SK-N-MC (cell line): ENCODE measurements at regions not wholly inside any gene's neighbourhood (a gene's known extent, or its start where the extent isn't known, plus 50 kb on each side); places are given as distances from the start of the nearest gene placed in this dataset.
"Not testable (repeated sequence)": the region's sequence is repeated elsewhere in the genome, so short reads cannot be mapped to it uniquely, and the experiment has no call there.

Experiments
- DNase-seq: peaks from one replicate; pipeline ENCODE4 v3.0.0-alpha.2; 2011; ENCODE audit warnings: low read depth, low spot score
- H3K27ac ChIP-seq: fragments of 200-600 bp; sonication (generic); 2 replicates; pipeline ENCODE4 v1.5.1; 2016; ENCODE audit warnings: mixed run types
- H3K36me3 ChIP-seq: fragments of 200-600 bp; sonication (generic); 2 replicates; pipeline ENCODE4 v1.6.1; 2017; ENCODE audit warnings: antibody characterized with exemption, low read length, mixed read lengths; ENCODE audit not compliant: insufficient read depth
- H3K4me3 ChIP-seq: fragments of 200-600 bp; sonication (generic); 2 replicates; pipeline ENCODE4 v1.5.1; 2016
- H3K9ac ChIP-seq: fragments of 200-600 bp; sonication (generic); 2 replicates; pipeline ENCODE4 v1.8.0; 2017; ENCODE audit warnings: mixed run types, mixed read lengths; ENCODE audit not compliant: insufficient read length
- H3K9me3 ChIP-seq: fragments of 200-600 bp; sonication (generic); 2 replicates; pipeline ENCODE4 v1.6.1; 2017; ENCODE audit warnings: low read depth, mild to moderate bottlenecking, antibody characterized with exemption, low read length, moderate library complexity, mixed read lengths
- EZH2 ChIP-seq: fragments of 200-600 bp; sonication (generic); IDR thresholded peaks from one replicate; pipeline ENCODE4 v1.6.1; 2017; ENCODE audit warnings: antibody characterized with exemption
- FOXP2 ChIP-seq: optimal IDR thresholded peaks from 2 replicates; pipeline ENCODE3; 2011; ENCODE audit warnings: mild to moderate bottlenecking, moderate library complexity; ENCODE audit not compliant: insufficient read depth; ENCODE audit errors: extremely low read length, control extremely low read depth
- POLR2AphosphoS5 ChIP-seq: IDR thresholded peaks from 2 replicates; pipeline ENCODE4 v1.6.1; 2012; ENCODE audit warnings: mild to moderate bottlenecking, low read depth, low read length, borderline replicate concordance

DNA sequence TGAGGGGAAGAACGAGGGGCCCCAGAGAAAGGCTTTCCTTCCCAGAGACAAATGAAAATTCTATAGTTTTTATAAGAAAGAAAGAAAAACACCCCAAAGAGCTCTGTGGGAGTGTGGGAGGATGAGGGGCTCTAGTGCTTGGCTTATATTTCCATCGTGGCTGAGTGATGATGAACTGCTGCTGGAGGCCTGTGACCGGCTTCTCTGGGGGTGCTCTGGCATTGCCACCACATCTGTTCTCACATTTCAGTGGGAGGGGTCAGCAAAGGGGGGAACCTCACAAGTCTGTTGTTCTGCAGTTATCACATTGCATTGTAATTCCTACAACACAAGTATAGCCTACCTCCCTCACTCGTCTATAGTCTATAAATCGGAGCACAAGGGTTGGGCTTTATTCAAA lies 67.6 kb upstream of the BACH2 start:
- H3K36me3 ChIP-seq = no peaks in the 10 kb centered on the region

DNA sequence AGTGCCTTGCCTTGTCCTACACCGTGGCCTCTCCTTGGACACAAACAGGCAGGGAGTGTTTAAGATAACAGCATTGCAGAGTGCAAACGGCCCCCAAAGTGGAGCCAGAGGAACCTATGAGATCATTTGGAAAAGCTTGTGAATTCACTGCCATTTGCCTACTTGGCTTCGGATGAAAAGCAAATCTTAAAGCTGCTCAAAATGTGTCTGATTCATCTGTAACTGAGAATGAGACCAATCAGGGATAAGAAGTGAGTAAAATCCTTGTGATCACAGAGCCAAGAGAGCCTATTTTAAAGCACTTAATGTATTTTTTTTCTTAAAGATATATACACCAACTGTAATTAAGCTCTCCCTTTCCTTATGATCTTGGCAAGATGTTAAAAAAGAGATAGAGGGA lies 65.7 kb upstream of the BACH2 start:
- H3K9me3 ChIP-seq = no peaks in the 10 kb centered on the region
- DNase-seq = no peak
- H3K9ac ChIP-seq = no peak overlapping the region
- no peak overlapping the region for H3K4me3 ChIP-seq
- no peak for TF ChIP-seq EZH2
- TF ChIP-seq FOXP2 = no peak
- TF ChIP-seq POLR2AphosphoS5 = no peak
- H3K27ac ChIP-seq = no peak overlapping the region
- no peaks in the 10 kb centered on the region for H3K36me3 ChIP-seq

More for the DNA sequence above, 67.6 kb upstream of the BACH2 start:
- DNase-seq = no peak
- TF ChIP-seq POLR2AphosphoS5 = no peak
- TF ChIP-seq EZH2 = no peak
- TF ChIP-seq FOXP2 = no peak
- H3K4me3 ChIP-seq = no peak overlapping the region
- no peaks in the 10 kb centered on the region for H3K9me3 ChIP-seq
- H3K27ac ChIP-seq = no peak overlapping the region
- H3K9ac ChIP-seq = no peak overlapping the region

DNA sequence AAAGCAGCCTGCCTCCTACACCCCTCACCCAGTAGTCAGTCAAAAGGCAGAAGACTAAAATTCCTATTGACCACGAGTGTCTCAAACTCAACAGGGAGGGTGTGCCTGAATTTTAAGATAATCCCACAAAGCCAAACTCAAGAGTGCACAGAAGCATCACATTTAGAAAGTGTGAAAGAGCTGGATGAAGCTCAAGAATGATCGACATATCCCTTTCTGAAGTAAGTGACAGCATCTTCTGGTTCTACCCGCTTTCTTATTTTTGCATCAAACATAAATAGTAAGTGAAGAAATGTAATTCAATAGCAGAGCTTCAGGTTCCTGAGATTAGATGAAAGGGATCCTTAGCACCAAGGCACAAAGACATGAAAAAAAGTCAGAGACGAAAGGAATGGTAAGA lies 64.5 kb upstream of the BACH2 start:
- no peak for DNase-seq
- H3K9me3 ChIP-seq = no peaks in the 10 kb centered on the region
- TF ChIP-seq FOXP2 (no peak), POLR2AphosphoS5 (no peak), EZH2 (no peak)

DNA sequence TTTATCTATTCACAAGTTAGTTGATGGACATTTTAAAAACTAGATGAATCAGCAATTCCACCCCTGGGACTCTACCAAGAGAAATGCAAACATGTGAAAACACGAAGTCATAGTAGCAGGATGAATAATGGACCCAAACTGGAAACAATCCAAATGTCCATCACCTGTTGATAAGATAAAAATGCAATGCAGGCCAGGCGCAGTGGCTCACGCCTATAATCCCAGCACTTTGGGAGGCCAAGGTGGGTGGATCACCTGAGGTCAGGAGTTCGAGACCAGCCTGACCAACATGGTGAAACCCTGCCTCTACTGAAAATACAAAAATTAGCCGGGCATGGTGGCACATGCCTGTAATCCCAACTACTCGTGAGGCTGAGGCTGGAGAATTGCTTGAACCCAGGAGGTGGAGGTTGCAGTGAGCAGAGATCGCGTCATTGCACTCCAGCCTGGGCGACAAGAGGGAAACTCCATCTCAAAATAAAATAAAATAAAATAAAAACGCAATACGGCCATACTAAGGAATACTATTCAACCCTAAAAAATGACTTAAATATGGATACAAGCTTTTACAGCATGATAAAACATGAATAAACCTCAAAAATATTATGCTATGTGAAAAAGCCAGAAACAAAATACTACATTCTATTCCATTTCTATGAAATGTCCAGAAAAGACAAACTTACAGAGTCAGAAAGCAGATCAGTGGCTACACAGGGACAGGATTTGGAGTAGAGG lies 61.6 kb upstream of the BACH2 start:
- H3K36me3 ChIP-seq, H3K9me3 ChIP-seq, DNase-seq, H3K9ac ChIP-seq, H3K4me3 ChIP-seq, H3K27ac ChIP-seq: not testable (repeated sequence)

More for the DNA sequence above, 64.5 kb upstream of the BACH2 start:
- Histone ChIP-seq H3K36me3 (no peaks in the 10 kb centered on the region), H3K9ac (no peak overlapping the region), H3K27ac (no peak overlapping the region), H3K4me3 (no peak overlapping the region)

DNA sequence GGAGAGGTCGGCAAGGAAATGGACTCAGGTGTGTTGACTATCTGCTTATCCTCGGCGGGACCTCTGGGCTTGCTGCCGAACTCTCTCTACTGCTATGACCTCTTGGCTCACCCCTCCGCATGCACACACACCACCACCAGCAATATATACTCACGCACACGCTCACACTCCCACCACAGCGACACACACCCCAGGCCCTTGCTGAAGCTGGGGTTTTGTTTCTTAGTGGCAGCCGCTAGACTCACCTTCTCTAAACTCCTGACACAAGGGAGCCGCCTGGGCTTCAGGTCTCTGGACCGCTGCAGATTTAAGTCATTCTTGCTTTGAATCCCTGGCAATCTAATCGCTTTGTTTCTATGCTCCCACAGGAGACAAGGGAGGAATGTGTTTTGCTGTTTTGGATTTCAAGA lies 59.4 kb upstream of the BACH2 start:
- no peak overlapping the region for H3K4me3 ChIP-seq
- no peaks in the 10 kb centered on the region for H3K36me3 ChIP-seq

DNA sequence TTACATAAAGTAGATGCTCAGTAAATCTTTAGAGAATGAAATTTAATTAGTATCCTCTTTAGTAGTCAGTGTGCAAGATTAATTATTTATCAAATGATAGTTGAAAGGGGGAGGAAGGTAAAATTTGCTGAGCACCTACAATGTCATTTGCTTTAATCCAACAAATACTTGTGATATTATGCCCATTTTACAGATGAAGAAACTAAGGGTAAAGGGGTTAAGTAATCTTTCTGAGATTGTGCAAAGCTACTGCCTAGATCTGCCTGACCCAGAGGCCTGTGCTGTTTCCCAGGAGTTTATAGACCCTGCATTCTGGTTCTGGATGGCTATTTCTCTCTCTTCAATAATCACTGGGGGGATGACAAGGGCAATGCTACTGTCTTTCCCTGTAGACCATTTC lies 58.3 kb upstream of the BACH2 start:
- no peak for DNase-seq
- Histone ChIP-seq H3K4me3 (no peak overlapping the region), H3K36me3 (no peaks in the 10 kb centered on the region), H3K9me3 (no peaks in the 10 kb centered on the region), H3K9ac (no peak overlapping the region), H3K27ac (no peak overlapping the region)
- no peak for TF ChIP-seq POLR2AphosphoS5
- TF ChIP-seq EZH2 = no peak
- TF ChIP-seq FOXP2 = no peak

More for the DNA sequence above, 59.4 kb upstream of the BACH2 start:
- Histone ChIP-seq H3K9ac (no peak overlapping the region), H3K27ac (no peak overlapping the region), H3K9me3 (no peaks in the 10 kb centered on the region)
- TF ChIP-seq EZH2 = no peak
- no peak for TF ChIP-seq FOXP2
- TF ChIP-seq POLR2AphosphoS5 = no peak
- DNase-seq = no peak

DNA sequence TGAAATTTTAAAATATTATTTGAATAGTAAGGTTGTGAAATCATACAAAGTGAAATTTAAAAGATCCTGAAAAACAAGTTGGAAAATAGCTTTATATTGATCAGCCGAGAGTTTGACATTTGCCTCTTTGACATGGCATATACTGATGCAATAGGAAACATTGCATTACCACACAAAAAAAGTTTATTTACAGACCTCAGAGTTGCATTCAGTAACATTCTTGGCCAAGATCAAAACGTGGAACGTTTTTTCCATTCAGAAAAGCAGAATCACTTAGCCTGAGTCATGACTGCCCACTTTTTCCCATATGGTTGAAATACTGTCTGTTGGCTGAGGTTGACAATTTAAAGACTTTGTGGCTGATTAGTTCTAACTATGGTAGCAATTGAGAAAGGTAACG lies 55.1 kb upstream of the BACH2 start:
- Histone ChIP-seq H3K27ac (no peak overlapping the region), H3K4me3 (no peak overlapping the region), H3K9me3 (no peaks in the 10 kb centered on the region), H3K9ac (no peak overlapping the region), H3K36me3 (no peaks in the 10 kb centered on the region)
- no peak for TF ChIP-seq EZH2
- no peak for TF ChIP-seq POLR2AphosphoS5
- no peak for TF ChIP-seq FOXP2
- DNase-seq = no peak

DNA sequence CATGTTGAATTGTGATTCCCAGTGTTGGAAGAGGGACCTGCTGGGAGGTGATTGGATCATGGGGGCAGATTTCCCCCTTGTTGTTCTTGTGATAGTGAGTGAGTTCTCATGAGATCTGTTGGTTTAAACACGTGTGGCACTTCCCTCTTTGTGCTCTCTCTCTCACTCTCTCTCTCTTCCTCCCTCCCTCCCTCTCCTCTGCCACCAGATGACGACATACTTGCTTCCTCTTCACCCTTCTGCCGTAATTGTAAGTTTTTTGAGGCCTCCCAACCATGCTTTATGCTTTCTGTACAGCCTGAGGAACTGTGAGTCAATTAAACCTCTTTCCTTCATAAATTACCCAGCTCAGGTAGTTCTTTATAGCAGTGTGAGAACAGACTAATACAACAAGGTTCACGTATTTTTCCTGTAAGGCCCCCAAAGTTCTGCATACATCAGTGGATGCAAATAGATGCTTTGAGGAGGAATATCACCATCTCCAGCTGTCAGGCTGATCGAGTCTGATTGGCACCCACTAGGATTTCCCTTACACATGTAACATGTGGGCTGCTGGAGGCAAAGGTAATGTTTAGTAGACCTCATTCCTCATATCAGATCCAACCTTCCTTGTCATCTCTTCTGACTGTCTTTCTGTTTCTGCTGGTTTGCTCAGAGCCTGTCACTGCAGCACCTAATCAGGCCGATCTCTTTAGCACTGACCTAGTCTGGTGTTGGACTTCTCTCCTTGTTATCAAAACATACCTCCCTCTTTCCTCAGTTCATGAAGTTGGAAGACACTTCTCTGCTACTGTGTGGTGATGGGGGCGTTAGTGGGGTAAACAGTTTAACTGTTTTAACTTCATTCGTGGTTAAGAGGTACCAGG lies 54.3 kb upstream of the BACH2 start:
- no peaks in the 10 kb centered on the region for H3K9me3 ChIP-seq
- H3K4me3 ChIP-seq = no peak overlapping the region
- DNase-seq = no peak
- no peak overlapping the region for H3K9ac ChIP-seq
- no peaks in the 10 kb centered on the region for H3K36me3 ChIP-seq
- H3K27ac ChIP-seq = no peak overlapping the region
- no peak for TF ChIP-seq EZH2
- no peak for TF ChIP-seq POLR2AphosphoS5
- no peak for TF ChIP-seq FOXP2

DNA sequence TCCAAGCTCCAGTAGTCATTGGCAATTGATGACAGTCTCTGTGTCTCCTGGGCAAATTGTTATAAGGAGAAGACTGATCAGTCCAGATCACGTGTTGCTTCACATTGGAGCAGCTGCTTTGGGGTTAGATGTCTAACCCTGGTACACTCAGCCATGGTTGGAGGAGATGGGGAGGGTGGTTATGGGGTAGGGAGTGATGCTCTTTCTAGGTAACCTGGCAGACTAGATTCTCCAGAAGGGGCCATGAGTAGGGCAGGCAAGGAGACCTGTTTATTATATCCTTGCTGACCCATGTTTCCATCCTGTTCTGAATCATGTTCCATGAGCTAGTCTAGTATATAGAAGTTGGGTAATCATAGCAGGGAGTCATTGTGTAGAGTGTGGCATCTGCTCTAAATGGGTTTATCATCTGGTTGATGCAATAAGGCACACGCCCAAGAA lies 50.8 kb upstream of the BACH2 start:
- Histone ChIP-seq H3K36me3 (no peaks in the 10 kb centered on the region), H3K27ac (no peak overlapping the region), H3K9me3 (no peaks in the 10 kb centered on the region), H3K4me3 (no peak overlapping the region), H3K9ac (no peak overlapping the region)
- TF ChIP-seq EZH2 (no peak), FOXP2 (no peak), POLR2AphosphoS5 (no peak)
- no peak for DNase-seq
